Prostate gland (tissue), 2 donors: ENCODE measurements at regions not wholly inside any gene's neighbourhood (a gene's known extent, or its start where the extent isn't known, plus 50 kb on each side); places are given as distances from the start of the nearest gene placed in this dataset.
"Not testable (repeated sequence)": the region's sequence is repeated elsewhere in the genome, so short reads cannot be mapped to it uniquely, and the experiment has no call there.

Experiments
- DNase-seq: peaks from one replicate; pipeline ENCODE4 v3.0.0-alpha.2; 2019; ENCODE audit warnings: low spot score
- H3K27ac ChIP-seq, 2 donors: fragments of 200-600 bp; sonication (generic); 2 replicates each; pipeline ENCODE4 v1.5.1; 2017 to 2019
- H3K27me3 ChIP-seq: fragments of 200-600 bp; sonication (generic); replicated peaks from 2 replicates; pipeline ENCODE4 v1.5.1; 2019; ENCODE audit not compliant: insufficient read depth
- H3K36me3 ChIP-seq, 2 donors: fragments of 200-600 bp; sonication (generic); 1 replicate in 1 of 2; 2 replicates in 1 of 2; pipeline versions ENCODE4 v1.5.1 to v1.8.1; 2017 to 2019
- H3K4me1 ChIP-seq: fragments of 200-600 bp; sonication (generic); replicated peaks from 2 replicates; pipeline ENCODE4 v1.5.1; 2019
- H3K4me3 ChIP-seq, 2 donors: fragments of 200-600 bp; sonication (generic); 2 replicates each; pipeline ENCODE4 v1.5.1; 2017 to 2019
- H3K9me3 ChIP-seq: fragments of 200-600 bp; sonication (generic); 2 replicates; pipeline ENCODE4 v1.5.1; 2017
- CTCF ChIP-seq, 4 experiments: fragments of 200-600 bp in 2 of 4; fragments of 450-650 bp in 2 of 4; sonication (generic) in 2 of 4; IDR thresholded peaks; 1 replicate in 3 of 4; 2 replicates in 1 of 4; pipeline ENCODE4 v1.5.1; 2016 to 2019; ENCODE audit warnings: antibody characterized with exemption in 4 of 4, mild to moderate bottlenecking in 2 of 4, moderate library complexity in 2 of 4
- POLR2A ChIP-seq: fragments of 450-650 bp; IDR thresholded peaks from one replicate; pipeline ENCODE4 v1.6.1; 2016; ENCODE audit warnings: antibody characterized with exemption, mild to moderate bottlenecking
- POLR2AphosphoS5 ChIP-seq: sonication (generic); formaldehyde crosslinking; IDR thresholded peaks from one replicate; pipeline ENCODE4 v1.6.1; 2017; ENCODE audit warnings: antibody characterized with exemption
- WGBS: methylation state at CpG from one replicate; pipeline ENCODE4 v1.1.5; 2018; 5-methylcytosine and 5-hydroxymethylcytosine counted together
- intact Hi-C: fragments of 100-400 bp; cut with DNase I; formaldehyde crosslinking; loops from one replicate; pipeline ENCODE4 v1.14.2; 2022

- Histone ChIP-seq H3K9me3 (no peaks in the 10 kb centered on the region), H3K36me3 (no peaks in the 10 kb centered on the region), H3K27me3 (no peaks in the 10 kb centered on the region), H3K4me3 (no peak overlapping the region), H3K4me1 (no peaks in the 10 kb centered on the region), H3K27ac (no peak overlapping the region)
- no peak for DNase-seq
- intact Hi-C loops: no loop called here
- no peak for TF ChIP-seq POLR2AphosphoS5
- no peak for TF ChIP-seq POLR2A
- peak in 1 of 4 experiments; percentile 22 for TF ChIP-seq CTCF (IDR thresholded peaks at IDR 0.05)
- WGBS: 23% methylated on average over 3 of the region's 3 CpGs
Observed at GRCh38 chr3:81871358-81872155, 110.1 kb upstream of the GBE1 start.

DNA sequence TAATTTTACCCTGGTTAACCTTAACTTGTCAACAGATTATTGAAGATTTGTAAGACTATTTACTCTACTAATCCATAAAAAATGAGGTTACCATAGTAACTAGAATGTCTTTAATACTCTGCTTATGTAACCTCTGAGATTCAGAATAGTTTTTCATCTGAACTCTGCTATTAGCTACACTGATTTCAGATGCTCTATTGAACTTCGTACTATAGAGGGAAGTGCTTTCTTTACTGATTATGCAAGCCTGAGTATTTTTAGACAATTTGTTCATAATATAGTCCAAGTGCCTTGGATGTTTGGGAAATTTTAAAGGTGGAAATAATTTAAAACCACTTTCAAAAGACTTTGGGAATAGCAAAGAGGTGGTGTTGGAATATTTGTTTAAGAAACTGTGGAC lies 107.9 kb upstream of the GBE1 start:
- H3K4me3 ChIP-seq: no peak overlapping the region
- no peaks in the 10 kb centered on the region for H3K9me3 ChIP-seq
- intact Hi-C loops: no loop called here
- H3K27me3 ChIP-seq: no peaks in the 10 kb centered on the region
- TF ChIP-seq POLR2A: no peak
- TF ChIP-seq POLR2AphosphoS5: no peak
- TF ChIP-seq CTCF (IDR thresholded peaks at IDR 0.05): no peak
- DNase-seq: no peak
- no peak overlapping the region for H3K27ac ChIP-seq
- no peaks in the 10 kb centered on the region for H3K36me3 ChIP-seq
- H3K4me1 ChIP-seq: no peaks in the 10 kb centered on the region
- 52% methylated on average over 1 of the region's 1 CpG for WGBS

GRCh38 chr3:81868597-81868996 lies 107.2 kb upstream of the GBE1 start:
- no peak for DNase-seq
- no peaks in the 10 kb centered on the region for H3K27me3 ChIP-seq
- no peak overlapping the region for H3K27ac ChIP-seq
- intact Hi-C loops: no loop called here
- WGBS: 93% methylated on average over 1 of the region's 1 CpG
- H3K9me3 ChIP-seq: no peaks in the 10 kb centered on the region
- H3K4me1 ChIP-seq: no peaks in the 10 kb centered on the region
- no peak overlapping the region for H3K4me3 ChIP-seq
- no peaks in the 10 kb centered on the region for H3K36me3 ChIP-seq
- TF ChIP-seq CTCF (IDR thresholded peaks at IDR 0.05) (no peak), POLR2A (no peak), POLR2AphosphoS5 (no peak)

DNA sequence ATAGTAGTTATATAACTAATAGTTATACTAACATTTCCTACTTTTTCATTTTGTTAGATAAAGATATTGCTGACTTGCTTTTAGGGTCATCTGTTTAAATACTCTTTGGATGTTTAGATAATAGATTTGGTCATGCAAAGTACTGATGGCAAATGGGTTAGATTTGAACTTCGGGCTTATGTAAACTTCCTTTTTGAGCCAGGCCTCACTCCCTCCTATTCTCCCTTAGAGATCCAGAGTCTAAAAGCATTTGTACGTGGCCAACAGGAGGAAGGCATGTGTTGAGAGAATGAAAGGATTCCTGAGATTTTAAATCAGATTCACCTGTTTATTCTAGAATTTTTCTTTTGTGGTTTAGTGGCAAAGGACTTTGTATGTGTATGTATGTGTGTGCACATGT lies 106.4 kb upstream of the GBE1 start:
- WGBS: 74% methylated on average over 2 of the region's 2 CpGs
- no peaks in the 10 kb centered on the region for H3K27me3 ChIP-seq
- H3K36me3 ChIP-seq: no peaks in the 10 kb centered on the region
- DNase-seq: no peak
- no peak overlapping the region for H3K27ac ChIP-seq
- H3K4me1 ChIP-seq: no peaks in the 10 kb centered on the region
- TF ChIP-seq POLR2AphosphoS5: no peak
- no peak for TF ChIP-seq POLR2A
- no peak for TF ChIP-seq CTCF (IDR thresholded peaks at IDR 0.05)
- H3K9me3 ChIP-seq: no peaks in the 10 kb centered on the region
- no peak overlapping the region for H3K4me3 ChIP-seq
- intact Hi-C loops: no loop called here

DNA sequence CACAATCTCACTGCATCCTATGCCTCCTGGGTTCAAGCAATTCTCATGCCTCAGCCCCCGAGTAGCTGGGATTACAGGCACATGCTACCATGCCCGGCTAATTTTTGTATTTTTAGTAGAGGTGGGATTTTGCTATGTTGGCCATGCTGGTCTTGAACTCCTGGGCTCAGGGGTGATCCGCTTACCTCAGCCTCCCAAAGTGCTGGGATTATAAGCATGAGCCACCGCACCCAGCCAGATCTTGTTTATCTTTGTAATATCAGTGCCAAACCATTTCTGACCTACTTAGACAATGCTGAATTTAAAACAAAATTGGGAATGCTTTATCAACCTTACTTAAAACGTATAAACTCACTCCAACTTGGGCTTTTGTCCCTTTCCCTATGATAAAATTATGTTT lies 103.7 kb upstream of the GBE1 start:
- H3K9me3 ChIP-seq, H3K4me3 ChIP-seq, H3K27ac ChIP-seq, DNase-seq, H3K36me3 ChIP-seq, H3K4me1 ChIP-seq, intact Hi-C loops, H3K27me3 ChIP-seq: not testable (repeated sequence)
- 93% methylated on average over 5 of the region's 5 CpGs for WGBS
